Mucosa of stomach (tissue), 1 donor: ENCODE measurements at regions not wholly inside any gene's neighbourhood (a gene's known extent, or its start where the extent isn't known, plus 50 kb on each side); places are given as distances from the start of the nearest gene placed in this dataset.

Experiments used
- H3K27me3 ChIP-seq: one replicate; pipeline ENCODE4 v1.7.0; 2013; ENCODE audit warnings: mild to moderate bottlenecking, low read length; ENCODE audit not compliant: control insufficient read depth, insufficient read depth
- H3K36me3 ChIP-seq: one replicate; pipeline ENCODE4 v1.7.0; 2013; ENCODE audit warnings: low read length; ENCODE audit not compliant: control insufficient read depth, insufficient read depth
- H3K4me1 ChIP-seq: one replicate; pipeline ENCODE4 v1.7.0; 2013; ENCODE audit warnings: mild to moderate bottlenecking, low read length; ENCODE audit not compliant: control insufficient read depth, insufficient read depth
- H3K4me3 ChIP-seq: one replicate; pipeline ENCODE4 v1.7.0; 2013; ENCODE audit warnings: low read length
- H3K9ac ChIP-seq: one replicate; pipeline ENCODE4 v1.7.0; 2013; ENCODE audit warnings: mild to moderate bottlenecking, low read length, moderate library complexity
- H3K9me3 ChIP-seq: one replicate; pipeline ENCODE4 v1.7.0; 2013; ENCODE audit warnings: mild to moderate bottlenecking, low read length, moderate library complexity; ENCODE audit not compliant: control insufficient read depth
- donor health status: Pancreatic carcinoma.

DNA sequence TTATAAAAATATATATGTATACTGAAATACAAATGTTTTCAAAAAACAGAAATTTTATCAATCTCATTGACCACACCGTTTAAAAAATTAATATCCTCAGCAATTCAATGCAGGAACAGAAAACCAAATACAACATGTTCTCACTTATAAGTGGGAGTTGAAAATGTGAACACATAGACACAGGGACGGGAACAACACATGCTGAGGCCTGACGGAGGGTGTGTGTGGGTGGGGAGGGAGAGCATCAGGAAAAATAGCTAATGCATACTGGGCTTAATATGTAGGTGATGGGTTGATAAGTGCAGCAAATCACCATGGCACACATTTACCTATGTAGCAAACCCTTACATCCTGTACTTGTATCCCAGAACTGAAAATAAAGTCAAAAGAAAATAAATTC lies 409.5 kb downstream of the MLLT3 start:
- H3K9me3 ChIP-seq: no peaks in the 10 kb centered on the region
- H3K27me3 ChIP-seq: no peaks in the 10 kb centered on the region
- no peaks in the 10 kb centered on the region for H3K4me1 ChIP-seq
- H3K36me3 ChIP-seq: no peaks in the 10 kb centered on the region
- H3K9ac ChIP-seq: no peak overlapping the region
- no peak overlapping the region for H3K4me3 ChIP-seq

DNA sequence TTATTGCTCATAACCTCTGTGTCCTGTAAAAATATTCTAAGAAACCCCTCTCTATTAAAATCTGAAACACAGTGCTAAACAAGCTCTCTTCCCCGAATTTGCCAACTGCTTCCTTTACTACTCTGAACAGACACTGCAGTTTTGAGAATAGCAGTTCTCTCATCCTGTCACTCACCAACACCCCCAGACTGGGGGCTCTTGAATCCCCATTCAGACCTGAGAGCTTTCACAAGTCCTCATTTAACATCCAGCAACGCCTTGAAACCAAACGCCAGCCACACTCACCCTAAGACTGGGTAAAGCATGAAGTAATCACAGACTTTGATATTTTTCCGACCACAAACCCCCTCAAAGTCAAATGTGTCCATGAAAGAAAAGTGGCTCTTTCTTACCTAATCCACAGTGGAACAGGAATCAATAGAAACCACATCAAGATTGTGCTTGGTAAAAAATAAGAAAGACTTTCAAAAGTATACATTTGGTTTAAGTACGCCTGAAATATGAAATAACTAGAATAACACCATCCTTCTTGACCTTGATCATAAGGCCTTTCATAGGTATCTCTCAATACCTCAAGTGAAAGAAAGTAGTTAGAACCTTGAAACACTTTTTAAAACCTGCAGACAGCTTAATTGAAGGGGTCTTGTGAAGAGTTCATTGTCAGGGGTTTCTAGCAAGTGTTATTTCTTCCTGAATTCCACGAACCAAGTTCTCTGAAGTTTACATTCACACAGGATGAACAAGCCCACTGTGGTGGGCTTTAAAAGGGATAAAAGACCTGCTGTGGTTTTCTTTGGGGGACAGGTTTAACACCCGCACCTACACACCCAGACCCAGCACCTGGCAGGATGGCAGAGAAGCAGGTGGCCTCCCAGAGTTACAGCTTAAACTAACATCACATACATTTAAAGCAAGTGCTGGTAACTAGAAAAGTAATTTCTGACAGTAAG lies 412.6 kb downstream of the MLLT3 start:
- Histone ChIP-seq H3K9ac (no peak overlapping the region), H3K9me3 (no peaks in the 10 kb centered on the region), H3K27me3 (no peaks in the 10 kb centered on the region), H3K36me3 (no peaks in the 10 kb centered on the region), H3K4me3 (no peak overlapping the region), H3K4me1 (no peaks in the 10 kb centered on the region)

DNA sequence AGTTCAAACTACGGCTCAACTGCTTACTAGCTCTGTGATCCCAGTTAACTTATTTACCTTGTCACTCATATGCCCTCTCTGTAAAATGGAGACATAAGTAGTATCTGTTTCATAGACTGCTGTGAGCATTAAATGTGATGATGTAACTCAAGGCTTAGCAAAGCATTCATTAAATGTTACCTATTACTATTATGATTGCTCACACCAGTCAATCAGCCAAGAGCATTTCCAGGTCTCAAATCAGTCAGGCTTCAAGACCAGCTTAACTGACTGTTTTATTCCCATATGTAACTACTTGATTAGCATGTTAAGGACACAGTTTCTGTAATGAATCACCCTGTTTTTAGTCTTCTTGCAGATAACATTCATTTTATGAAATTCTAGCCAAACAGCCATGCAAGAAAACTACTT lies 413.3 kb downstream of the MLLT3 start:
- Histone ChIP-seq H3K4me1 (no peaks in the 10 kb centered on the region), H3K9ac (no peak overlapping the region), H3K9me3 (no peaks in the 10 kb centered on the region), H3K36me3 (no peaks in the 10 kb centered on the region), H3K27me3 (no peaks in the 10 kb centered on the region), H3K4me3 (no peak overlapping the region)

DNA sequence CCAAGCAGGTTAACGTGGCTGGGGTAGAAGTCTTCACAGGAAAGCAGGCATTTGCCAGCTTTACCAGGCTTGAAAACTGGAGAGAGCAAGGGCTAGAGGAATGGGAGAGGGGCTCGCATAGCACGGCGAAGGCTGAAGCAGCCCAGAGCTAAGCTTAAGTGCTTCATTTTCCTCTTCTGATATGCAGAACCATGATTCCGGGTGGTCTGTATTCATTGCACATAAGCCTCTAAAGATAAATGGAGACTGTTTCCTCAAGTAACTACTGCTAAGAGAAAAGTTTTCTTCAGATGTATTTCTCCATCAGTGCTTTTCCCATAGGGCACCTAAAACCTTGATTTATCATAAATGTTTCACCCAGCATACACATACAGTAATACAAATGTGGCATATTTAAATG lies 414.1 kb downstream of the MLLT3 start:
- Histone ChIP-seq H3K4me3 (no peak overlapping the region), H3K4me1 (no peaks in the 10 kb centered on the region), H3K36me3 (no peaks in the 10 kb centered on the region), H3K27me3 (no peaks in the 10 kb centered on the region), H3K9me3 (no peaks in the 10 kb centered on the region), H3K9ac (no peak overlapping the region)

DNA sequence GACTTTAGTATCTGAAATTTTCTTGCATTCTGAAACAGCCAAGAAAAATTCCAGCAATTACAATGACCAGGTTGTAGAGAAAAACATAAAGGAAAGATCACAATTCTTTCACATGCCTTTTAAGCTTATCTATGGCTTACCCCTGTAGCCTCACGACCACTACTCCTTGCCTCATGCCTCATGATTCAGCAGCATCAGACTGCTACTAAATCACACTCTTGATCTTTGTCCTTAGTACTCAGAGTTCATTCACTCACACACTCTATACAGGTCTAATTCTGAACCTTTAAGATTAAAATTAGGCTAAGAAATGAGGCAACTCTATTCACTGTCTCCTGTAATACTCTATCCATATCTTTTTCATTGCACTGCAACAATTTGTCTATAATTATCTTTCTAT lies 415.1 kb downstream of the MLLT3 start:
- Histone ChIP-seq H3K4me3 (no peak overlapping the region), H3K36me3 (no peaks in the 10 kb centered on the region)

DNA sequence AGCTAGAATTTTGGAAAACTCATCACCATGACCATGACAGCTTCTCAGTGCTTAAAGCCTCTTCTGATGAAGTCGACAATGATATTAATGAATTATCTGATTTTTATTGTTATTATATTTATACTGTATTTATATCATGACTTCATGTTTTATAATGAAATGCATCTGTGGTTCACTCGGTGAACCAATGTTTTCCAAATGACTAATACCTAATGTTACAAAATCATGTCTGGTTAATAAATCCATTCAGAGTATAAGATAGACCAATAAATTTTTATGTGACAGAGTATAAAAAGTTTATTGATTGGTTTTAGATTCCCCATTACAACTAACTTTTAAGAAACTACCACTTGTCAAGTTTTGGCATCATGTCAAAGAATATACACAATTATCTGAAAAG lies 416.5 kb downstream of the MLLT3 start:
- H3K9ac ChIP-seq: no peak overlapping the region
- H3K4me3 ChIP-seq: no peak overlapping the region
- no peaks in the 10 kb centered on the region for H3K4me1 ChIP-seq
- no peaks in the 10 kb centered on the region for H3K9me3 ChIP-seq
- H3K27me3 ChIP-seq: no peaks in the 10 kb centered on the region
- H3K36me3 ChIP-seq: no peaks in the 10 kb centered on the region

More for the DNA sequence above, 415.1 kb downstream of the MLLT3 start:
- Histone ChIP-seq H3K4me1 (no peaks in the 10 kb centered on the region), H3K27me3 (no peaks in the 10 kb centered on the region), H3K9me3 (no peaks in the 10 kb centered on the region), H3K9ac (no peak overlapping the region)

DNA sequence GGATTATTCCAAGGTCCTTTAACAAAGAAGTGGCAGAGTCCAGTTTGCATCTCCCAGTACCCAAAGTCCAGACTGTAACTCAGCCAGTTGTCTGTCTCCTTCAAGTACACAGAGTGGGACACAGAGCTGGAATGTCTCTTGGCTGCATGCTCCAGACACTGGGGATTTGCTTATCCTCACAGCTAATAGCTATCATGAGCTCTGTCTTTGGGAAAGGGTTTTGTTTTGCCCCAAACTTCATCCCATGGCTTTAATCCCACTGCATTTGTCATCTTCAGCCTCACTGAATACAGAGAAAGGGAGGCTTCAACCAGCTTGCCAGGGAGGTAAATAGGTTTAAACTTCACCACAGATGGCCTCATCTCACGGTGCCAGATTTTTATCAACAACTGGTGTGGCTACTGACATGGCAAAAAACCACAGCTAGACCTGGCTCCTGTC lies 412.2 kb upstream of the SLC24A2 start:
- no peaks in the 10 kb centered on the region for H3K4me1 ChIP-seq

DNA sequence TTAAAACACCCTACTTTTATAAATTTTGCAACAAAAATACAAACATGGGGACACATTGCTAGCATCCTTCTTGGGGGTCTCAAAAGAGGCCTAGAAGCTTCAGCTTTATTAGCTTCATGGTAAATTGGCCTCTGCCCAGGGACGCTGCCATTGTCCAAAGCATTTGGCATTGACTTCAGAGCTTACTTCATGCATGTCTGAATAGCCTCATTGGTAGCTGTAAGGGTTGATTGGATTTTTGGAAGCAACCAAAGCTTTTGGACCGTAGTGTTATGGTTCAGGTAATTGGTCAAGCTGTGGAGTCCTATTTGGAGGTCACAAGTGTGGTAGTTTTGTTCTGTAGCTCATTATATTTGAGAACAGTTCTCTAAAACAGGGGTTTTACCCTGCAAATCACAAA lies 411.7 kb upstream of the SLC24A2 start:
- no peak overlapping the region for H3K4me3 ChIP-seq
- H3K9ac ChIP-seq: no peak overlapping the region
- no peaks in the 10 kb centered on the region for H3K9me3 ChIP-seq
- no peaks in the 10 kb centered on the region for H3K27me3 ChIP-seq
- no peaks in the 10 kb centered on the region for H3K4me1 ChIP-seq
- no peaks in the 10 kb centered on the region for H3K36me3 ChIP-seq

More for the DNA sequence above, 412.2 kb upstream of the SLC24A2 start:
- Histone ChIP-seq H3K9me3 (no peaks in the 10 kb centered on the region), H3K27me3 (no peaks in the 10 kb centered on the region), H3K9ac (no peak overlapping the region), H3K4me3 (no peak overlapping the region), H3K36me3 (no peaks in the 10 kb centered on the region)

DNA sequence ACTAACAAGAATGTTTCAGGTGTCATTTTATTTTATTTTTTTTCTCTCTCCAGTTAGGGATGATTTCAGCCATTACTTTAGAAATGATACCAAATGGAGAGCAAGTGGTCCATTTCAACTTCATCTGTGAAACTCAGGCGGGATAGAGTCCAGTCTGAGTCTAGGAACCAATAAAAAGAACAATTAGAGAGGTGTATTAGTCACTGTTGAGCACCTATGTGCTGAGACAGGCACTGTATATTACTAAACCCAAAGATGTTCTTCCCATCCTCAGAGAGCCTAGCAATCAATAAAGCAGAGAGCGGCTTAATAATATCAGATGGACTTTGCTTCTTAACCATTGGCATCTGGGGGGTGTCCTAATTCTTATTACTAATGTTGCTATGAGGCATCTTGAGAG lies 410.3 kb upstream of the SLC24A2 start:
- Histone ChIP-seq H3K4me1 (no peaks in the 10 kb centered on the region), H3K9me3 (no peaks in the 10 kb centered on the region), H3K9ac (no peak overlapping the region), H3K27me3 (no peaks in the 10 kb centered on the region), H3K36me3 (no peaks in the 10 kb centered on the region), H3K4me3 (no peak overlapping the region)

DNA sequence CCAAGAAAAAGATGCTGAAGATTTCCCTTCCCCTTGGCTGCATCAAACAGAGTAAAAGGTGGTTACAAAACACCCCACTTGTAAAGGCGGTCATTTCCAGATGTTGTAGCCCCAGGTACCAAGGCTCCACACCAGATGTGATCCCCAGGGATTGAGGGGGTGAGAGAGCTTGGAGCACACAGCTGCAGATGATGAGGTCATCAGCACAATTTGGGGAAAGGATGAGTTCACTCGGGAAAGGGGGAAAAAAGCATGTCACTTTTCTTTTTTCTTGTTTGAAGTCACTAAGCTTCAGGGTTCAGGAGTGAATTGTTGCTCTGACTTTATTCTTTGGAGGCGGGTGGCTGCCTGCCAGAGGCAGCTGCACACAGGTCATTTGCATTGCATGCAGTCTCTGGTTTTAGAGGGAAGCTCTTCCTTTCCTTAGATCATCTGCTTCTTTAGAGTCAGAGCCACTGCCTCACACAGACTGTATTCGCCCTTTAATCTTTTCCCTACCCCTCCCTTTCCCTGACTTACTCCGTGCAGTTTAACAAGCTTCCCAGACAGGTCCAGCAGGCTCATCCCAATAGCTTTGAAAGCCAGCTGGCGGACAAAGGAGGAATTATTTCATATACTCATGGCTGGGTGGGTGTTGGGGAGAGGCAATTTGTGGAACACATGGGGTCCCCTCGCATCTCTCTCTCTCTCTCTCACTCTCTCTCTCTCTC lies 409.3 kb upstream of the SLC24A2 start:
- H3K36me3 ChIP-seq: no peaks in the 10 kb centered on the region
- H3K4me3 ChIP-seq: no peak overlapping the region
- H3K9ac ChIP-seq: no peak overlapping the region
- no peaks in the 10 kb centered on the region for H3K9me3 ChIP-seq
- H3K4me1 ChIP-seq: no peaks in the 10 kb centered on the region
- no peaks in the 10 kb centered on the region for H3K27me3 ChIP-seq

DNA sequence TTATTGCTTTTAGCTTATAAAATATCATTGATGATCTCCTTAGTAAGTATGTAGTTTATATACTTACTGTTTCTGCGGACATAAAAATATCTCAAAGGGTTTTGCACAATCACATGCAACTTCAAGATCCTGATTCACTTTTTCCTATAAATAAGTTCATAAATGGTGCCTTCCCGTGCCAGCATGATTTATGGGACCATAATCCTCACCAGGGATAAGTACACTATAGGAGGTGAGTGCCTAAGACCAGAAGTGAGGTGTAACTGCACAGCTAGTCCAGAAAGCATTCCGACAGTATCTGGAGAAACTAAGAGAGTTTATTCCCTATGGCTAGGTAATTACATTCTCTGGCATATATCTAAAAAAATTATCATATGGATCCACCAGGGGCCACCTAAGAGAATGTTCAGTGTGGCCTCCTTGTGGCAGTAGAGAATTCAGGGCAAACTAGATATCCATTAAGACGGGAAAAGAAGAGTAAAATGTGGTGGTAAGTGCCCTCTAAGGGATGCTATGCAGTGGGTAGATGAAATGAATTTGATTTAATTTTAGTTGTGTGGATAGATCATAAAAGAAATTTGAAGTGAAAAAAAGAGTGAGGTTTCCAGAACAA lies 402.5 kb upstream of the SLC24A2 start:
- H3K27me3 ChIP-seq: no peaks in the 10 kb centered on the region
- H3K9me3 ChIP-seq: no peaks in the 10 kb centered on the region
- no peak overlapping the region for H3K4me3 ChIP-seq
- H3K36me3 ChIP-seq: no peaks in the 10 kb centered on the region
- no peaks in the 10 kb centered on the region for H3K4me1 ChIP-seq
- H3K9ac ChIP-seq: no peak overlapping the region

DNA sequence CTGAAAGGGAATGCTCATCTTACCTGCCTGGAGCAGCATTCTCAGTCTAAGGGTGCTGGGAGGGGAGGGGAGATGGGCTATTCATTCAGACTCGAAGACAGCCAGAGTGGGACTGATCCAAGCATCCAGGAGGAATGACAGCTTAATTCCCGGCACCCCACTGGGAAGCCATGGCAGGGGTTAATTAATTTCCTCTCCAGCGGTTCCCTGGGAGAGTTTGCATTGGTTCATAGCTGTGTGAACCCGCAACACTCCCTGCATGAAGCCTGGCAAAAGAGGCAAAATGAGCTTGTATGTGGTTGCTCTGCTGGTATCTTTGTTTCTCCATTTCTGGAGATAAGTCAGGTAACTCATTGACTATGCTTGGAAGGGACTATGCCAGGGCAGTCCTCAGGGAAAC lies 401.0 kb upstream of the SLC24A2 start:
- H3K9ac ChIP-seq: no peak overlapping the region
- H3K36me3 ChIP-seq: no peaks in the 10 kb centered on the region
- no peaks in the 10 kb centered on the region for H3K9me3 ChIP-seq
- H3K4me1 ChIP-seq: no peaks in the 10 kb centered on the region
- H3K27me3 ChIP-seq: no peaks in the 10 kb centered on the region
- H3K4me3 ChIP-seq: no peak overlapping the region
